HG03060 (cell line): ENCODE measurements at regions not wholly inside any gene's neighbourhood (a gene's known extent, or its start where the extent isn't known, plus 50 kb on each side); places are given as distances from the start of the nearest gene placed in this dataset.

Experiments
- ATAC-seq: cut with Tn5 transposase; IDR thresholded peaks from one replicate; pipeline ENCODE4 v1.9.1; 2021; ENCODE audit warnings: low read depth, moderate number of reproducible peaks; ENCODE audit not compliant: unreplicated experiment

DNA sequence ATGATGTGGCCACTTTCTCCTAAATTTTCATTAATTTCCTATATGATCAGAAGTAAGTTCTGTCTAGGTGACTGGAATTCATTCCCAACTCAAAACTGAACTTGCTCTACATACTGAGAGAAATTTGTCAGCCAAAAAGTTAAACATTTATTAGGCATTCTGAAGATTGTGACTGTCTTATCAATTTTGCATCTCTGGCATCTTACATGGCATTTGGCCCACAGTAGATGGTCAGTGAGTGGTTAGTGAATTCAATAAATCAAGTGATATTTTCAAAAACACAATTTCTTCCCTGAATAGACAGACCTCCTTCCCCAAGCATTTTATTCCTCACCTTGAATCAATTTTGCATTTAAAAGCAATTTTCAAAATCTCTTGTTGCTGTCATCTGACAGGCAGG lies 363.2 kb upstream of the NBEA start:
- ATAC-seq, result no peak

- no peak for ATAC-seq
Observed at GRCh38 chr13:34583181-34583580, 358.9 kb upstream of the NBEA start.

- ATAC-seq, result no peak
Observed at GRCh38 chr13:34587576-34587975, 354.5 kb upstream of the NBEA start.

GRCh38 chr13:34588362-34588761 lies 353.7 kb upstream of the NBEA start:
- ATAC-seq, result no peak

DNA sequence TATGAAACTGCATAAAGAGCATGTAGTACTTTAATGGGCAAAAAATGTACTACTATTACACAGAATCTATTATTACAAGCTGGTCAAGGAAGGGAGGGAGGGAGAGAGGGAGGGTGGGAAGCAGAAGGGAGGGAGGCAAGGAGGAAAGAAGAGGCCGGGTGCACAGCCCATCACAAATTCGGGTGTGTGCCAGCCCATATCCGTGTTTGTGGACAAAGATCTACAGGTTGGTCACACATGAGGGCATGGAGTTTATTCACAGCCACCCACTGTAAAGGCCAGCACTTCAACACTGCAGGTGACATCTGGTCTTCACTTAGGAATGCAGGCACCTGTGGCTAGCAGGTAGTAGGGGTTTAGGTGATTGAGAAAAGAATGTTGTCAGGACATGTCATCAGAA lies 352.5 kb upstream of the NBEA start:
- no peak for ATAC-seq

DNA sequence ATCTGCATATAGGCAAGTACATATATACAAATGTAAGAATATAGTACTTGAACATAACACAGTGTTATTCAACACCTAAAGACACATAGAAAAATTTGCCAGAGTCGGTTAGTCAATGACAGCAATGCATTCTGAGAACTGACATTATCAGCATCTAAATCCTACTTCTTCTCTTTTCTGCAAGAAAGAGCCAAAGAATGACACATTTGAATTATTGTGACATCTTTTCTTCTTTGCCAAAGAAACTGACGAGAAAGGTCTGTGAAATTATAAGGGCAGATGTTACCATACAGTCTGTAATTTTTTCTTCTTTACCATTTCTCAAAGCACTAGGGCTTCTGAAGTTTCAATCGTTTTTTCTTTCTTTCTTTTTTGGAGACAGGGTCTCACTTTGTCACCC lies 350.9 kb upstream of the NBEA start:
- ATAC-seq, result no peak

DNA sequence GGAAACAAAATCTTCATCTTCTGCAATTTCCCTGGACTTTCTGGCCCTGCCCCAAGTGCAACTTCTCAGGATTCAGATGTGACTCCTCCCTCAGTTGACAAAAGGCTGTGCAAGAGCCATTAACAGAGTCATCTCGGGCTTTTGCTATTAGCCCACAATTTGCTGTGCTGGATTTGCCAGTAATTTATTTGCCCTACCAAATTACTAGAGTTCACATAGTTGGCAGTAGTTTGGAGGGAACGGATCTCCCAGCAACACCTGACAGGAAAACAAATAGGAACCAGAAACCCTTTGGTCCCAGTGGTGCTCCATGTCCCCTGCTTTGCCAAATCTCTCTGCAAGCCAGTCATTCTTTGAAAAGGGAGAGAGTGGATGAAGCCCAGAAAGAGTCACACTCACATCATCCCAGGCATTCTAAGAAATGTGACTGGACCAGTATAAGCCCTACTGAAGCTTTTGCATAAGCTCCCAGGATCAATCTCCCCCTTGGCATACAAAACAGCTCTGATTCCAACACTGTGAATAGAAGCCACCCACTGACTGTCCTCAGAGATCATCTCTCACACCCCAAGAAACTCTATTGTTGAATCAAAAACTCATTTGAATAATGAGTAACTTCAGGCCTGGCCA lies 350.1 kb upstream of the NBEA start:
- no peak for ATAC-seq

GRCh38 chr13:34593658-34594057 lies 348.4 kb upstream of the NBEA start:
- no peak for ATAC-seq

GRCh38 chr13:34594507-34594906 lies 347.6 kb upstream of the NBEA start:
- no peak for ATAC-seq

- no peak for ATAC-seq
Observed at GRCh38 chr13:34608331-34608730, 333.7 kb upstream of the NBEA start.

DNA sequence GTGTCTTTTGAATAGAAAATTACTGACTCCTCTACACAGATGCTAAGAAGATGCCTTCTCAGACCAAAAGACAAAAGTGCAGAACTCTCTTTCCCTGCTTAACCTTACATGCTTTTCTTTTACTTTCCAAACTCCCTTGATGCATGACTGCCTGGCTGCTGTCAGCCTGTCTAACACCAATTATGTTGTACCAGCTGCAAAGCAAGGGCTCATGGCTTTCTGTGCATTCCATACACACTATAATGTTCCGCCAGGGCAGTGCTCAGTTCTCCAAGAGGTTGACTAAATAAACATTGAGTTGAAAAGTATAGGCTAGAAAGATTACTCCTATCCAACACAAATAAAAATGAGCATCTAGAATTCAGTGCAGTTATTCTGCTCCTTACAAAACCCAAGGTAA lies 330.4 kb upstream of the NBEA start:
- no peak for ATAC-seq

- ATAC-seq, result no peak
Observed at GRCh38 chr13:34617473-34618083, 324.5 kb upstream of the NBEA start.

DNA sequence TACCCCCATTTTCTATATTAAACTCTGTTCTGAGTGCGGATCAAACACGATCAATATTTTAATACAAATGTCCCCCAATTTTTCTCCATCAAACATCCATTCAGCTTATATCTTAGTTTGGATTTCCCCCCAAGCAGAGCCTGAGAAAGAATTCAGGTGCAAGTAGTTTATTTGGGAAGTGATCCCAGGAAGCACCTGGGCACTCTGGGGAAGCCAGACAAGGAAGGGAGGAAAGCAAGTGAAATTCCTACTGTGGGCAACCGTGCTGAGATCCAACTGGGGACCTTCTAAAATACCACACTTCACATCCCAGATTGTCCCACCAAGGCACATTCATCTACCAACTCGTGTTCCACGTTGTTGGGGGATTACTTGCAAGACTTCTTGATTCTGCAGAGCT lies 323.4 kb upstream of the NBEA start:
- ATAC-seq, result no peak

DNA sequence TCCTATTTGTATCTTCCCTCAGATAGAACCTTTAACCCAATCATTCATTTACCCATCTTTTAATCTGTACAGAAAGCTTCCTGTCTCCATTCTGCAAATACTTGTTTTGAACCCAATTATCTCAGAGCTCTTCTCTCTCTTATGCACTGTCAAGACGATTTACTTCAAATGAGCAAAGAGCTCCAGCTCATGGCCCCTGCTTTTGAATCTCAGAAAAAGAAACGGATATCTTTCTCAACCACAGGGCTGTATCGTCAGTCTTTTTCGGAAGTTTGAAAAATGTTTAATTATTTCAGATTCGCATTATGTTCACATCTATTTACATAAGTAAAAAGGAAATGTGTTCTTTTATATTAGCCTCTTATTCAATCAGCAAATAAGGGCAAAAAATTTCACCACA lies 322.7 kb upstream of the NBEA start:
- no peak for ATAC-seq

- no peak for ATAC-seq
Observed at GRCh38 chr13:34620074-34620850, 321.8 kb upstream of the NBEA start.

- ATAC-seq, result no peak
Observed at GRCh38 chr13:34620862-34621261, 321.2 kb upstream of the NBEA start.

DNA sequence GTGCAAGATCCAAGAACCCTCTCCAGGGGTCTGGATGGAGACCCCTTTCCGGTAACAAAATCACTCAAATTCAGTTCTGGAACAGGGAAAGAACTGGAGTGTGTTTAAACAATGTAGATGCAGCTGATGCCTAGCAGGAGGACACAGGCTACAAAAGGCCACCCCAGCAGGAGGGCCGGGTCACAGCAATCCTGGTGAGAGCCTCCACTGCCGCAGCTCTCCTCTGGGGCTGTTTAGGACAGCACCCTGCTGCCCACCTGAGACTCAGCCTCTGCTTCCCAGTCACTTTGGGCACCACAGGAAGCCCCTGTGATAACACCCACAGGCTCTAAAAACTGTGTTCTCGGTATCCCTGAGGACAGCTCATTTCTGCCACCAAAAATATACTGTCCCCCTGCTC lies 318.7 kb upstream of the NBEA start:
- no peak for ATAC-seq

- ATAC-seq, result no peak
Observed at GRCh38 chr13:34627509-34628208, 314.4 kb upstream of the NBEA start.

DNA sequence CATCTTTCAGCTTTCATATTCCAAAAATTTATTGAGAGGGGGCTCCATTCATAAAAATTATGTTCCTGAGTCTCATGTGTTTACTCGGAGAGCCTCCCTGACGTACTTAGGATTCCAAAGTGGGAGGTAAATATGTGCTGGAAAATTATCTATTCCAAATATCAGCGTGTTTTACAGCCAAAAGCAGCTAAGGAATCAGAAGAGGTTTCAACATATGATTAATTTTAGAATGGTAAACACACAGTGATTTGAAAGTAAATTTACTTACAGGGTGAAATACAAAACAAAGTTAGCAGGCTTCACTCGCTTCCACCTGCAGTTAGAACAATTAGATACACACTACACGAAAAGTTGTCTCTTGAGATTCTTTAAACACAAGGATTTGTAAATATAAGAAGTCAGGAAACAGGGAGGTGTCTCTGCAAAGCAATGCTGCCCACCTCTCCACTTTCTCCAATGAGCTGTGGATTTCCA lies 313.8 kb upstream of the NBEA start:
- ATAC-seq, result no peak

GRCh38 chr13:34634448-34634847 lies 307.6 kb upstream of the NBEA start:
- no peak for ATAC-seq

DNA sequence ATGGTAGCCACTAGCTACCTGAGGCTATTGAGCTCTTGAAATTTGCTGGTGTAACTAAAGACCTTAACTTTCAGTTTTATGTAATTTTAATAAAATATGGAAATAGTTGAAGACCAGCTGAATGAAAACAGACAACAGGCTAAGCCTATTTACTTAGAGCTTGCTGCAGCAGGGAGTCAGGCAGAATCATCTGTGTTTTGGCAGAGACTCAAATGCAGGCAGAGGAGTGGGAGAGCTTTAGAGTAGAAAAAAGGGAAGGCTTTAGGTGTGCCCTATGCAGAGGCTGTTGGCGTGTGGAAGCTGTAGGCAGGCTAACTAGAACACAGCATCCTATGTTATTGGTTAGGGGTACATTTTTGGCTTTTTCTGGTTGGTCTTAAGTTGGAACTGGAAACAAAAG lies 304.9 kb upstream of the NBEA start:
- ATAC-seq, result no peak
